BE2C (cell line): ENCODE measurements at regions not wholly inside any gene's neighbourhood (a gene's known extent, or its start where the extent isn't known, plus 50 kb on each side); places are given as distances from the start of the nearest gene placed in this dataset.

Experiments
- DNase-seq: peaks from one replicate; pipeline ENCODE4 v3.0.0-alpha.2; 2020
- H3K27me3 ChIP-seq: fragments of 250-450 bp; sonication (Bioruptor Pico); 2 replicates; pipeline ENCODE4 v1.5.1; 2020; ENCODE audit warnings: mild to moderate bottlenecking
- H3K36me3 ChIP-seq: fragments of 250-450 bp; sonication (Bioruptor Pico); 2 replicates; pipeline ENCODE4 v1.5.1; 2020; ENCODE audit warnings: mild to moderate bottlenecking
- H3K4me1 ChIP-seq: fragments of 250-450 bp; sonication (Bioruptor Pico); 2 replicates; pipeline ENCODE4 v1.5.1; 2020
- H3K4me3 ChIP-seq: 2 replicates; pipeline ENCODE4 v1.5.1; 2011; ENCODE audit warnings: low read depth, low read length
- H3K9me3 ChIP-seq: fragments of 250-450 bp; sonication (Bioruptor Pico); 2 replicates; pipeline ENCODE4 v1.5.1; 2020
- CTCF ChIP-seq: IDR thresholded peaks from 2 replicates; pipeline ENCODE4 v1.5.1; 2012; ENCODE audit warnings: mild to moderate bottlenecking, low read depth, low read length

GRCh38 chr1:5267603-5268235 is 613.3 kb downstream of the AJAP1 start:
- TF ChIP-seq CTCF, result no peak
- no peak overlapping the region for H3K4me3 ChIP-seq
- H3K4me1 ChIP-seq, result no peaks in the 10 kb centered on the region
- no peaks in the 10 kb centered on the region for H3K27me3 ChIP-seq
- H3K36me3 ChIP-seq, result no peaks in the 10 kb centered on the region
- no peak for DNase-seq
- H3K9me3 ChIP-seq, result no peaks in the 10 kb centered on the region

GRCh38 chr1:5265438-5266075 is 611.1 kb downstream of the AJAP1 start:
- Histone ChIP-seq H3K4me3 (no peak overlapping the region), H3K27me3 (no peaks in the 10 kb centered on the region), H3K4me1 (no peaks in the 10 kb centered on the region), H3K36me3 (no peaks in the 10 kb centered on the region), H3K9me3 (no peaks in the 10 kb centered on the region)
- no peak for TF ChIP-seq CTCF
- DNase-seq, result no peak

GRCh38 chr1:5264476-5264875 is 610.1 kb downstream of the AJAP1 start:
- Histone ChIP-seq H3K4me3 (no peak overlapping the region), H3K4me1 (no peaks in the 10 kb centered on the region), H3K9me3 (no peaks in the 10 kb centered on the region), H3K36me3 (no peaks in the 10 kb centered on the region), H3K27me3 (no peaks in the 10 kb centered on the region)
- no peak for TF ChIP-seq CTCF
- DNase-seq, result no peak

- H3K27me3 ChIP-seq, result no peaks in the 10 kb centered on the region
- no peak overlapping the region for H3K4me3 ChIP-seq
- no peak for TF ChIP-seq CTCF
- DNase-seq, result no peak
- H3K9me3 ChIP-seq, result no peaks in the 10 kb centered on the region
- H3K36me3 ChIP-seq, result no peaks in the 10 kb centered on the region
- H3K4me1 ChIP-seq, result no peaks in the 10 kb centered on the region
These were observed 602.4 kb downstream of the AJAP1 start for GRCh38 chr1:5256793-5257192.

- TF ChIP-seq CTCF, result no peak
- DNase-seq, result no peak
- Histone ChIP-seq H3K27me3 (no peaks in the 10 kb centered on the region), H3K9me3 (no peaks in the 10 kb centered on the region), H3K4me3 (no peak overlapping the region), H3K4me1 (no peaks in the 10 kb centered on the region), H3K36me3 (no peaks in the 10 kb centered on the region)
These were observed 600.6 kb downstream of the AJAP1 start for GRCh38 chr1:5254975-5255374.

- Histone ChIP-seq H3K36me3 (no peaks in the 10 kb centered on the region), H3K9me3 (no peaks in the 10 kb centered on the region), H3K27me3 (no peaks in the 10 kb centered on the region), H3K4me1 (no peaks in the 10 kb centered on the region), H3K4me3 (no peak overlapping the region)
- no peak for DNase-seq
- TF ChIP-seq CTCF, result no peak
These were observed 599.8 kb downstream of the AJAP1 start for GRCh38 chr1:5254131-5254725.
